HG02981 (cell line): ENCODE measurements at regions not wholly inside any gene's neighbourhood (a gene's known extent, or its start where the extent isn't known, plus 50 kb on each side); places are given as distances from the start of the nearest gene placed in this dataset.
A peak's percentile ranks its signal among the peaks of the same experiment; 100 is the strongest.
"Not testable (repeated sequence)": the region's sequence is repeated elsewhere in the genome, so short reads cannot be mapped to it uniquely, and the experiment has no call there.

ENCODE experiments used
- ATAC-seq: cut with Tn5 transposase; IDR thresholded peaks from one replicate; pipeline ENCODE4 v1.9.1; 2021; ENCODE audit warnings: mild to moderate bottlenecking, moderate library complexity; ENCODE audit not compliant: unreplicated experiment

DNA sequence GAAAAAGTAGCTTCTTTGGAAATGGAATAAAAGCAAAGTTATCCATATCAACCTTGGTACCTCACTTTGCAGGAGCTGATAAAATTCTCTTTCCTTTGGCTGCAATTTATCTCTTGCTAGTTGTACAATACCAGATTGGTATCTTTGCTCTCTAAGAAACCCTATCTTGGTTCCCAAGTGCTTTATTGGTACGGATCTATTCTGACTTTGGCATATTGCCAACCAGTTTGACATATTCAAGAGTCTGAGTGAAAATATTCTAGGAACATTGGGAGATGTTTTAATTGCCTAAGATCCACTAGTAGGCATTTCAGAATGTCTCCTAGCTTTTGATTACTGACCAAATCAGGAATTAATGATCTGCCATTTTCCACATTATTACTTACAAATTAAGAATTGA, 167.2 kb upstream of the ATP2B1 start:
- no peak for ATAC-seq

GRCh38 chr12:89875225-89875624, 166.6 kb upstream of the ATP2B1 start:
- ATAC-seq, result no peak

- no peak for ATAC-seq
These were observed 165.5 kb upstream of the ATP2B1 start for GRCh38 chr12:89874146-89874545.

- ATAC-seq, result no peak
These were observed 165.1 kb upstream of the ATP2B1 start for GRCh38 chr12:89873745-89874144.

DNA sequence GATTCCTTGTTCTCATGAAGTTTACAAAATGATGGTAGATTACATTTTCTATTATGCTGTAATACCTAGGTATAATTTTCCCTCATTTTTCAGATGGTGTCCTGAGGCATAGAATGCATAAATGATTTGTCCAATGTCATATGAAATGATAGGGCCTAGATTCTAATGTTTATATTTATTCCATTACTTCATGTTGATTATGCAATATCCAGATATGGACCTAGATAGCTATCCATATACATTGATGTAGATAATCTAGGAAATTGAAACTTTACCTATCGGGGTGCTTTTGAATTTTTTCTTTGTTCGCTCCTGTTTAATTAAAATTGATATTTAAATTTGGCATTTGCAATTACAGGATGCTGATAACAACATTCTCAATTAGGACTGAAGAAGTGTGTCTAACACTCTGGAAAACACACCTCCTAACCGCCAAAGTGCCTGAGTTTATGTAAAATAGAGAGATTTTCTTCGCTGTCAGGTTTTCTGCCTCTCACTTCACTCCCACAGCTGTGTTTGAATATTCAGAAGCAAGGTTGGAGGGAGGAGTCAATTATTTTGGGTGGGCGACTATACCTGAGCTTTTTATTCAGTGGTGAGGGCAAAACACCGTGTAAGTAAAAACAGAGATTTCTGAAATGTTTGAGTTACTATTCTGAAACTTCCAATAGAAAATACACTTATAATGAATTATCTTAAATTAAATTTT, 164.4 kb upstream of the ATP2B1 start:
- ATAC-seq, result no peak

GRCh38 chr12:89870413-89871184, 162.0 kb upstream of the ATP2B1 start:
- ATAC-seq, result no peak

DNA sequence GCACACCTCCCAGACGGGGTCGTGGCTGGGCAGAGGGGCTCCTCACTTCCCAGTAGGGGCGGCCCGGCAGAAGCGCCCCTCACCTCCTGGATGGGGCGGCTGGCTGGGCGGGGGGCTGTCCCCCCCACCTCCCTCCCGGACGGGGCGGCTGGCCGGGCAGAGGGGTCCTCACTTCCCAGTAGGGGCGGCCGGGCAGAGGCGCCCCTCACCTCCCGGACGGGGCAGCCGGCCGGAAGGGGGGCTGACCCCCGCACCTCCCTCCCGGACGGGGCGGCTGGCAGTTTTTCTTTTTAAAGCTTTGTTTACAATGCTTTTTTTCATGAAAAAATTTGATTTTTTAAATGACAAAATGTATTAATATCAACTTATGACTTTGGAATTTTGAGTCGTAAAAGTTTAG, 159.0 kb upstream of the ATP2B1 start:
- not testable (repeated sequence) for ATAC-seq

GRCh38 chr12:89864411-89864810, 155.8 kb upstream of the ATP2B1 start:
- ATAC-seq, result no peak

- peak; percentile 28 for ATAC-seq
These were observed 155.3 kb upstream of the ATP2B1 start for GRCh38 chr12:89863968-89864367.

- ATAC-seq, result peak; percentile 73
These were observed 154.9 kb upstream of the ATP2B1 start for GRCh38 chr12:89863493-89863938.

DNA sequence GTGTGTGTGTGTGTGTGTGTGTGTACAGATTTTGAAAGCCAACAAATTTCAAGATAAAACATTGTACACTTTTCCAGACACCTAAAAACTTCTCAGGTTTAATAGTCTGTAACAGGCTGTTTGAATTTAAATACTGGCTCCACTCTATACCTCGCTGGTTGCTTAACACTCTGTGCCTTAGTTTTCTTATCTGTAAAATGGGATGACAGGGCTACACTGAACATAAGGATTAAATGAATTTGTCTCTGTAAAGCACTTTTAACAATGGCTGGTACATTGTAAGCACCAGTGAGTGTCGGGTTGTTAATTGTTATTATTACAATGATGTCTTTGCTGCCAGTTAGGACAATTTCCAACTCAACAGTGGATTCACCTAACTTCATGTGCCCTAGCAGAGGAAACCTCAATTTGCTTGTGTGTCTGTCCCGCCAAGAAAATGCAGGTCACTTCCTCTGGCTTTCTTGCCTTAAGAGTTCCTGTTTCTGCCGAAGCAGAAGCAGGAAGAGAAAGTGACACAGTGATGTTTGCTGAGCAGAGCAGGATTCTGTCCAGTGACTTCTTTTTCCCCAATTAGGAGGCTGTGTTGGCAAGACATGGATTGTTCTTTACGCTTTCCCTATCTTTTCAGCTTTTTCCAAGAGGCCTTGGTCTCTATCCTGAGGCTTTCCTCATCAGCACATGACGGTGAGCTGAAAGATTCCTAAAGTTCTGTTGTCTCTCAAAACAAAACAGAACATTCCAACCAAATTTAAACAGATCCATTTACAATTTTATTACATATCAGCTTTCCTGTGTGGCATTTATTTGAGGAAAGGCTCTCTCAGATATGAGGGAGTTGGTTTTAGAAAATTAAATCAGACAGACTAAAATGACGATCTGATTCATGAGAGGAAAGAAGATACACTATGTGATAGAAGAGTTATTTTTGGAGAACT, 154.1 kb upstream of the ATP2B1 start:
- ATAC-seq, result peak; percentile 62

DNA sequence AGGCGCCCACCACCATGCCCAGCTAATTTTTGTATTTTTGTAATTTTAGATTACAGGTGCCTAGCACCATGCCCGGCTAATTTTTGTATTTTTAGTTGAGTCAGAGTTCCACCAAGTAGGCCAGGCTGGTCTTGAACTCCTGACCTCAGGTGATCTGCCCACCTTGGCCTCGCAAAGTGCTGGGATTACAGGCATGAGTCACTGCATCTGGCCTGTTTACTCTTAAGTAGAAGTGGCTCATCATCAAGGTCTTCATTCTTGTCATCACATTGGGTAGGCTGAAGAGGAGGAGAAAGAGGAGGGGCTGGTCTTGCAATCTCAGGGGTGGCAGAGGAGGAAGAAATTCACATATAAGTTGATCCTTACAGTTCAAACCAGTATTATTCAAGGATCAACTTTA, 152.4 kb upstream of the ATP2B1 start:
- no peak for ATAC-seq

DNA sequence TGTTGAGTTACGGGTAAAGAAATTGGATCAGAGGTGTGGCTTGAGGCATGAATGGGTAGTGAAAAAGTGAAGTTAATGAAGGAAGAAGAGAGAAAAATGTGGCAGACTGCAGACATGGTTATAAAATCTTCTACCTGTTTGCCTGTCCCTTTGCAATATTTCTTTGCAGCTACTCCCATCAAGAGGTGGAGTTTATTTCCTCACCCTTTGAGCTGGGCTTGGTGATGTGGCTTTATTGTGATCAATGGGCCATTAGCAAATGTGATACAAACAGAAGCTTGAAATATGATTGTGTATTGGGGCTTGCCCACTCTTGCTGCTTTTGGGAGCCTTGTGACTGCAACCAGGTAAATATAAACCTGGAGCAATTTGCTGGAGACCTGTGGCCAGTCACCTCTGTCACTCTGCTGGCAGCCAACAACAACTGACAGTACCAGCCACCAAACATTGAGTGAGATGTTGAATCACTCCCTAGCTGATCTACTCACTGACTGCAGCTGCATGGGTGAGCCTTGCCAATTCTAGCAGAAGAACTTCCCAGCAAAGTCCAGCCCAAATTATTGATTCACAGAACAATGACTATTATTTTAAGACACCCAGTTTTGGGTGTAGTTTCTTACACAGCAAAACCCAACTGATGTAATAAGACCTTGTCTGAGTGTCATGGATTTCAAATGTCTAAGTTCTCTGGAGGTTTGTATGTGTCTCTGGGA, 151.0 kb upstream of the ATP2B1 start:
- no peak for ATAC-seq

DNA sequence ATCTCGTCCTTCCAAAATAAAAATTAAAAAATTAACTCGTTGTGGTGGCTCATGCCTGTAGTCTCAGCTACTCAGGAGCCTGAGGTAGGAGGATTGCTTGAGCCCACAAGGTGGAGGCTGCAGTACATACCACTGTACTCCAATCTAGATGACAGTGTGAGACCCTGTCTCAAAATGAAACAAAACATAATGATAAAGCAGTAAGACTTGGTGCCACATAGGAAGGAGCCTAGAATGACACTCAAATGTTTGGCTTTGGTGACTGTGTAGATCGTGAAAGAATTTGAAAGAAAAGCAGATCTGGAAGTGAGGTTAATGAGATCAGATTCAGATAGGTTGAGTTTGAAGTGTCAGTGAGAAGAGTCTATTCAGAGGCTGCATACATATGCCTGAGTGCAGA, 150.1 kb upstream of the ATP2B1 start:
- ATAC-seq, result no peak

DNA sequence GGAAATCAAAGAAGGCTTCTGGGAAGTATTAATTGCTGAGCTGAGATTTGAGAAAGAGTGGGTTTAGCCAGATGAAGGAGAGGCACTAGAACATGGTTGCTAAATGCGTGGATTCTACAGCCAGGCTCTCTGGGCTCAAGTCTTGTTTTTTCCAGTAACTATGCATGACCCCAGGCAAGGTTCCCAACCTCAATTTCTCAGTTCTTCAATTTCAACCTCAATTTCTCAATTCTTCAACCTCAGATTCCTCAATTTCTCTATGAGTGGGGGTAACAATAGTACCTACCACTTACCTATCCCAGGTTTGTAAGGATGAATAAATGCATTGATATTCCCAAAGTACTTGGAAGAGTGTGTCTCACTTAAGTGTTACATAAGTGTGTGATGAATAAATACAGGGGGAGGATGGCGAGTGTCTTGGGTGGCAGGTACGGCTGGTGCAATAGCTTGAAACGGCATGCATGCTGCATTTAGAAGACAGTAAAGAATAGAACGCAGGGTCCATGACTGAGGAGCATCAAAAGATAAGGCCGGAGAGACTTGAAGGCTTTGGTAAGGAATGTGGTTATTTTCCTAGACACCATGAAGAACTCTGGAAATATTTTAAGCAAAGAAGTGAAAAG, 149.1 kb upstream of the ATP2B1 start:
- ATAC-seq, result peak; percentile 36

DNA sequence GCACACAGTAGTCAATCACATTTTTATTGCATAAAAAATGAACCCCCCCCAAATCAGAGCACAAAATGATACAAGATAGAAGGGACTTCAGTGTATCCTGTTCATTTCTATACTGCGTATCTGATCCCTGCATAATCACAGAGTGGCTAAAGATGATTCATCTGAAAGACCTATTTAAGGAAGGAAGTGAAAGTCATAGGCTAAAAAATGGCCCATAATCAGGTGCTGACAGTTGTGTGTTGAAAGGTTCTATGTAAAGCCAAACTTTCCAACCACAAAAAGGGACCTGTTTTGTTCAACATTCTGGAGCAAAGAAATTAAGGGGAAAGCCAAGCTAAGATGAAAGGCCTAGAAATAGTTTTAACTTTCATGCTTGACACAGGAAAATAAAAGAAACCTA, 147.8 kb upstream of the ATP2B1 start:
- ATAC-seq, result peak; percentile 85

DNA sequence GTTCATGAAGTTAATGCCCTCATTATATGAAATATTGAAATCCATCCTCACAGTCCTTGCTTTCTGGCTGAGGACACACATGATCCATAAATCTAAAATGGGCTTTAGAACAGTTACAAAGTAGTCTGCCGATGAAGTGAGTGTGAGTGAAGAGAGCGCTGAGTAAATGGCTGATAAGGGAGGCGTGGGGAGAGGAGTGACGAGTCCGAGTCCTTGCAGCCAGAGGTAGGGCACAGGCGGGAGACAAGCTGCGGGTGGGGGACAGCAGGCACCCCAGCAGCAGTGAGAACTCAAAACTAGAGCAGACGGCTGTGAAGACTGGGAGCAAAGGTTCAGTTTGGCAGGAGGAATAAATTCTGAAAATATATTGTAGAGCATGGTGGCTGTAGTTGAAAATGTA, 140.1 kb upstream of the ATP2B1 start:
- ATAC-seq, result no peak

GRCh38 chr12:89846473-89847055, 137.9 kb upstream of the ATP2B1 start:
- ATAC-seq, result no peak

DNA sequence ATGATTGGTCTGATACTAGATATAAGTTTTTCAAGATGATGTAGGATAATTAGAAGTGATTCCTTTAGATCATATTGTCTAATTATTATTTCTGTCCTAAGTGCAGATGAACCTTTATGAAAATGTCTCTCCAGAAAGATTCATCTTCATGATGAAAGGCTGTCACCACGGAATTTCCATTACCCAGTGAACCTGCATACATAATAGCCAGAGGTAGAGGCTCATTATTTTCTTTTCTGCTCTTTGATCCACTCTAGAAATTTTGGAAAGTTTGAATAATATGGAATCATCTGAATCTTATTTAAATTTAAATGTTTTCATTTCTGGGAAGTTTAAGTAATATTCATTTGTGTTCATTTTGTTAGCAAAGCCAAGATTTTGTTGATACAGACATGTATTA, 137.1 kb upstream of the ATP2B1 start:
- no peak for ATAC-seq

GRCh38 chr12:89845366-89845765, 136.7 kb upstream of the ATP2B1 start:
- ATAC-seq, result no peak
